Liver (tissue), 3 donors: ENCODE measurements at regions not wholly inside any gene's neighbourhood (a gene's known extent, or its start where the extent isn't known, plus 50 kb on each side); places are given as distances from the start of the nearest gene placed in this dataset.

Experiments
- EGR1 ChIP-seq, 2 donors: IDR thresholded peaks; 2 replicates each; pipeline ENCODE4 v1.6.1; 2016 to 2018; ENCODE audit warnings: antibody characterized with exemption in 2 of 2, low read depth in 2 of 2
- GABPA ChIP-seq, 2 donors: IDR thresholded peaks in 1 of 2; conservative IDR thresholded peaks in 1 of 2; 2 replicates each; pipeline ENCODE4 v1.6.1; 2016; ENCODE audit warnings: antibody characterized with exemption in 2 of 2, mild to moderate bottlenecking in 1 of 2, moderate library complexity in 1 of 2
- JUND ChIP-seq, 2 donors: IDR thresholded peaks; 2 replicates each; pipeline ENCODE4 v1.6.1; 2016; ENCODE audit warnings: antibody characterized with exemption in 2 of 2
- NR2F2 ChIP-seq: IDR thresholded peaks from 2 replicates; pipeline ENCODE4 v1.6.1; 2016; ENCODE audit warnings: antibody characterized with exemption
- RAD21 ChIP-seq, 2 donors: IDR thresholded peaks; 2 replicates each; pipeline ENCODE4 v1.6.1; 2016; ENCODE audit warnings: antibody characterized with exemption in 2 of 2, mild to moderate bottlenecking in 2 of 2
- RXRA ChIP-seq, 2 donors: IDR thresholded peaks; 2 replicates each; pipeline ENCODE4 v1.6.1; 2017 to 2018; ENCODE audit warnings: antibody characterized with exemption in 2 of 2, mild to moderate bottlenecking in 1 of 2
- TAF1 ChIP-seq: conservative IDR thresholded peaks from 2 replicates; pipeline ENCODE4 v1.6.1; 2016; ENCODE audit warnings: antibody characterized with exemption, mild to moderate bottlenecking
- TF ChIP-seq, protein P1 (sequence below): fragments of 150-350 bp; IDR thresholded peaks from 2 replicates; pipeline ENCODE4 v1.5.1; 2017; ENCODE audit warnings: improper control_type of control experiment, low read depth, low read length; ENCODE audit not compliant: missing input control
- TF ChIP-seq, protein P2 (sequence below): IDR thresholded peaks from 2 replicates; pipeline ENCODE4 v1.6.1; 2016; ENCODE audit warnings: antibody characterized with exemption, mild to moderate bottlenecking
- TF ChIP-seq, protein P3 (sequence below): IDR thresholded peaks from 2 replicates; pipeline ENCODE4 v1.6.1; 2016; ENCODE audit warnings: antibody characterized with exemption
- TF ChIP-seq, protein P4 (sequence below): IDR thresholded peaks from 2 replicates; pipeline ENCODE4 v1.6.1; 2016; ENCODE audit warnings: antibody characterized with exemption
- donor health status: healthy.
- donor health status: healthy.

DNA sequence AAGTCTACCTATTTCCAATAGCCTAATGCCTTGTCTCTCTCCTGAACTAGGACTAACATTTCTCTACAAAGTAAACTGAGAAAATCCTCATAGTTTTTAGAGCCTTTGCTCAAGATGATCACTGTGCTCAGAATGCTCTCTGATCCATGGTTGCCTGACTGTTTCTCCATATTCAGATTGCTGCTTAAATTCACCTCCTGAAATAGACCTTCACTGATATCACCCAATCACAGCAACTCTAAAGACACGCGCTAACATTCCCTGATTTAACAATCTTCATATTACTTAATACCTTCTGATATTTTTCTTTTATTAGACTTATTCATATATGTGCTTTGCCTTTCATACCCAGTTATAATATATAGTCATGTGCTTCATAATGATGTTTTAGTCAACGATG is 148.9 kb upstream of the SP4 start:
- TF ChIP-seq, protein P1, sequence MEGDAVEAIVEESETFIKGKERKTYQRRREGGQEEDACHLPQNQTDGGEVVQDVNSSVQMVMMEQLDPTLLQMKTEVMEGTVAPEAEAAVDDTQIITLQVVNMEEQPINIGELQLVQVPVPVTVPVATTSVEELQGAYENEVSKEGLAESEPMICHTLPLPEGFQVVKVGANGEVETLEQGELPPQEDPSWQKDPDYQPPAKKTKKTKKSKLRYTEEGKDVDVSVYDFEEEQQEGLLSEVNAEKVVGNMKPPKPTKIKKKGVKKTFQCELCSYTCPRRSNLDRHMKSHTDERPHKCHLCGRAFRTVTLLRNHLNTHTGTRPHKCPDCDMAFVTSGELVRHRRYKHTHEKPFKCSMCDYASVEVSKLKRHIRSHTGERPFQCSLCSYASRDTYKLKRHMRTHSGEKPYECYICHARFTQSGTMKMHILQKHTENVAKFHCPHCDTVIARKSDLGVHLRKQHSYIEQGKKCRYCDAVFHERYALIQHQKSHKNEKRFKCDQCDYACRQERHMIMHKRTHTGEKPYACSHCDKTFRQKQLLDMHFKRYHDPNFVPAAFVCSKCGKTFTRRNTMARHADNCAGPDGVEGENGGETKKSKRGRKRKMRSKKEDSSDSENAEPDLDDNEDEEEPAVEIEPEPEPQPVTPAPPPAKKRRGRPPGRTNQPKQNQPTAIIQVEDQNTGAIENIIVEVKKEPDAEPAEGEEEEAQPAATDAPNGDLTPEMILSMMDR = no peak
- TF ChIP-seq, protein P2, sequence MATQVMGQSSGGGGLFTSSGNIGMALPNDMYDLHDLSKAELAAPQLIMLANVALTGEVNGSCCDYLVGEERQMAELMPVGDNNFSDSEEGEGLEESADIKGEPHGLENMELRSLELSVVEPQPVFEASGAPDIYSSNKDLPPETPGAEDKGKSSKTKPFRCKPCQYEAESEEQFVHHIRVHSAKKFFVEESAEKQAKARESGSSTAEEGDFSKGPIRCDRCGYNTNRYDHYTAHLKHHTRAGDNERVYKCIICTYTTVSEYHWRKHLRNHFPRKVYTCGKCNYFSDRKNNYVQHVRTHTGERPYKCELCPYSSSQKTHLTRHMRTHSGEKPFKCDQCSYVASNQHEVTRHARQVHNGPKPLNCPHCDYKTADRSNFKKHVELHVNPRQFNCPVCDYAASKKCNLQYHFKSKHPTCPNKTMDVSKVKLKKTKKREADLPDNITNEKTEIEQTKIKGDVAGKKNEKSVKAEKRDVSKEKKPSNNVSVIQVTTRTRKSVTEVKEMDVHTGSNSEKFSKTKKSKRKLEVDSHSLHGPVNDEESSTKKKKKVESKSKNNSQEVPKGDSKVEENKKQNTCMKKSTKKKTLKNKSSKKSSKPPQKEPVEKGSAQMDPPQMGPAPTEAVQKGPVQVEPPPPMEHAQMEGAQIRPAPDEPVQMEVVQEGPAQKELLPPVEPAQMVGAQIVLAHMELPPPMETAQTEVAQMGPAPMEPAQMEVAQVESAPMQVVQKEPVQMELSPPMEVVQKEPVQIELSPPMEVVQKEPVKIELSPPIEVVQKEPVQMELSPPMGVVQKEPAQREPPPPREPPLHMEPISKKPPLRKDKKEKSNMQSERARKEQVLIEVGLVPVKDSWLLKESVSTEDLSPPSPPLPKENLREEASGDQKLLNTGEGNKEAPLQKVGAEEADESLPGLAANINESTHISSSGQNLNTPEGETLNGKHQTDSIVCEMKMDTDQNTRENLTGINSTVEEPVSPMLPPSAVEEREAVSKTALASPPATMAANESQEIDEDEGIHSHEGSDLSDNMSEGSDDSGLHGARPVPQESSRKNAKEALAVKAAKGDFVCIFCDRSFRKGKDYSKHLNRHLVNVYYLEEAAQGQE = no peak
- TF ChIP-seq, protein P3, sequence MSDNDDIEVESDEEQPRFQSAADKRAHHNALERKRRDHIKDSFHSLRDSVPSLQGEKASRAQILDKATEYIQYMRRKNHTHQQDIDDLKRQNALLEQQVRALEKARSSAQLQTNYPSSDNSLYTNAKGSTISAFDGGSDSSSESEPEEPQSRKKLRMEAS = no peak
- no peak for TF ChIP-seq EGR1 (IDR thresholded peaks at IDR 0.05; ENCODE audit: low read depth in 2 of 2)
- no peak for TF ChIP-seq NR2F2
- TF ChIP-seq, protein P4, sequence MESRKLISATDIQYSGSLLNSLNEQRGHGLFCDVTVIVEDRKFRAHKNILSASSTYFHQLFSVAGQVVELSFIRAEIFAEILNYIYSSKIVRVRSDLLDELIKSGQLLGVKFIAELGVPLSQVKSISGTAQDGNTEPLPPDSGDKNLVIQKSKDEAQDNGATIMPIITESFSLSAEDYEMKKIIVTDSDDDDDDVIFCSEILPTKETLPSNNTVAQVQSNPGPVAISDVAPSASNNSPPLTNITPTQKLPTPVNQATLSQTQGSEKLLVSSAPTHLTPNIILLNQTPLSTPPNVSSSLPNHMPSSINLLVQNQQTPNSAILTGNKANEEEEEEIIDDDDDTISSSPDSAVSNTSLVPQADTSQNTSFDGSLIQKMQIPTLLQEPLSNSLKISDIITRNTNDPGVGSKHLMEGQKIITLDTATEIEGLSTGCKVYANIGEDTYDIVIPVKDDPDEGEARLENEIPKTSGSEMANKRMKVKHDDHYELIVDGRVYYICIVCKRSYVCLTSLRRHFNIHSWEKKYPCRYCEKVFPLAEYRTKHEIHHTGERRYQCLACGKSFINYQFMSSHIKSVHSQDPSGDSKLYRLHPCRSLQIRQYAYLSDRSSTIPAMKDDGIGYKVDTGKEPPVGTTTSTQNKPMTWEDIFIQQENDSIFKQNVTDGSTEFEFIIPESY = no peak
- no peak for TF ChIP-seq JUND (IDR thresholded peaks at IDR 0.05)
- no peak for TF ChIP-seq TAF1
- TF ChIP-seq RAD21 (IDR thresholded peaks at IDR 0.05) = no peak
- TF ChIP-seq RXRA (IDR thresholded peaks at IDR 0.05) = no peak
- TF ChIP-seq GABPA (IDR thresholded peaks at IDR 0.05 in 1 of 2, conservative IDR thresholded peaks at IDR 0.05 in 1 of 2) = no peak
